ENCODE measurements at regions not wholly inside any gene's neighbourhood (a gene's known extent, or its start where the extent isn't known, plus 50 kb on each side); places are given as distances from the start of the nearest gene placed in this dataset.

DNA sequence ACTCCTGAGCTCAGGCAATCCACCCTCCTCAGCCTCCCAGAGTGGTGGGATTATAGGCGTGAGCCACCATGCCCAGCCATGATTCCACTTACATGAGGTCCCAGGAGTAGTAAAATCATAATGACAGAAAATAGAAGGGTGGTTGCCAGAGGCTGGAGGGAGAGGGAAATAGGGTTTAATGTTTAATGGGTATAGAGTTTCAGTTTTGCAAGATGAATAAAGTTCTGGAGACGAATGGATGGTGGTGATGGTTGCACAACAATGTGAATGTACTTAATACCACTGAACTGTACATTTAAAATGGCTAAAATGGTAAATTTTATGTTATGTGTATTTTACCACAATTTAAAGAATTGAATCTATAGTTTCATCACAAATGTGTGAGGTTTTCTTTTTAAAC lies 146.5 kb upstream of the ABCA1 start:
- TF ChIP-seq, protein P1, sequence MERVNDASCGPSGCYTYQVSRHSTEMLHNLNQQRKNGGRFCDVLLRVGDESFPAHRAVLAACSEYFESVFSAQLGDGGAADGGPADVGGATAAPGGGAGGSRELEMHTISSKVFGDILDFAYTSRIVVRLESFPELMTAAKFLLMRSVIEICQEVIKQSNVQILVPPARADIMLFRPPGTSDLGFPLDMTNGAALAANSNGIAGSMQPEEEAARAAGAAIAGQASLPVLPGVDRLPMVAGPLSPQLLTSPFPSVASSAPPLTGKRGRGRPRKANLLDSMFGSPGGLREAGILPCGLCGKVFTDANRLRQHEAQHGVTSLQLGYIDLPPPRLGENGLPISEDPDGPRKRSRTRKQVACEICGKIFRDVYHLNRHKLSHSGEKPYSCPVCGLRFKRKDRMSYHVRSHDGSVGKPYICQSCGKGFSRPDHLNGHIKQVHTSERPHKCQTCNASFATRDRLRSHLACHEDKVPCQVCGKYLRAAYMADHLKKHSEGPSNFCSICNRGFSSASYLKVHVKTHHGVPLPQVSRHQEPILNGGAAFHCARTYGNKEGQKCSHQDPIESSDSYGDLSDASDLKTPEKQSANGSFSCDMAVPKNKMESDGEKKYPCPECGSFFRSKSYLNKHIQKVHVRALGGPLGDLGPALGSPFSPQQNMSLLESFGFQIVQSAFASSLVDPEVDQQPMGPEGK (CRISPR knock-in tag; IDR thresholded peaks at IDR 0.05; ENCODE audit: borderline replicate concordance), result no peak
- TF ChIP-seq, protein P2, sequence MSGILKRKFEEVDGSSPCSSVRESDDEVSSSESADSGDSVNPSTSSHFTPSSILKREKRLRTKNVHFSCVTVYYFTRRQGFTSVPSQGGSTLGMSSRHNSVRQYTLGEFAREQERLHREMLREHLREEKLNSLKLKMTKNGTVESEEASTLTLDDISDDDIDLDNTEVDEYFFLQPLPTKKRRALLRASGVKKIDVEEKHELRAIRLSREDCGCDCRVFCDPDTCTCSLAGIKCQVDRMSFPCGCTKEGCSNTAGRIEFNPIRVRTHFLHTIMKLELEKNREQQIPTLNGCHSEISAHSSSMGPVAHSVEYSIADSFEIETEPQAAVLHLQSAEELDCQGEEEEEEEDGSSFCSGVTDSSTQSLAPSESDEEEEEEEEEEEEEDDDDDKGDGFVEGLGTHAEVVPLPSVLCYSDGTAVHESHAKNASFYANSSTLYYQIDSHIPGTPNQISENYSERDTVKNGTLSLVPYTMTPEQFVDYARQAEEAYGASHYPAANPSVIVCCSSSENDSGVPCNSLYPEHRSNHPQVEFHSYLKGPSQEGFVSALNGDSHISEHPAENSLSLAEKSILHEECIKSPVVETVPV (CRISPR knock-in tag; IDR thresholded peaks at IDR 0.05), result no peak
- TF ChIP-seq, protein P3, sequence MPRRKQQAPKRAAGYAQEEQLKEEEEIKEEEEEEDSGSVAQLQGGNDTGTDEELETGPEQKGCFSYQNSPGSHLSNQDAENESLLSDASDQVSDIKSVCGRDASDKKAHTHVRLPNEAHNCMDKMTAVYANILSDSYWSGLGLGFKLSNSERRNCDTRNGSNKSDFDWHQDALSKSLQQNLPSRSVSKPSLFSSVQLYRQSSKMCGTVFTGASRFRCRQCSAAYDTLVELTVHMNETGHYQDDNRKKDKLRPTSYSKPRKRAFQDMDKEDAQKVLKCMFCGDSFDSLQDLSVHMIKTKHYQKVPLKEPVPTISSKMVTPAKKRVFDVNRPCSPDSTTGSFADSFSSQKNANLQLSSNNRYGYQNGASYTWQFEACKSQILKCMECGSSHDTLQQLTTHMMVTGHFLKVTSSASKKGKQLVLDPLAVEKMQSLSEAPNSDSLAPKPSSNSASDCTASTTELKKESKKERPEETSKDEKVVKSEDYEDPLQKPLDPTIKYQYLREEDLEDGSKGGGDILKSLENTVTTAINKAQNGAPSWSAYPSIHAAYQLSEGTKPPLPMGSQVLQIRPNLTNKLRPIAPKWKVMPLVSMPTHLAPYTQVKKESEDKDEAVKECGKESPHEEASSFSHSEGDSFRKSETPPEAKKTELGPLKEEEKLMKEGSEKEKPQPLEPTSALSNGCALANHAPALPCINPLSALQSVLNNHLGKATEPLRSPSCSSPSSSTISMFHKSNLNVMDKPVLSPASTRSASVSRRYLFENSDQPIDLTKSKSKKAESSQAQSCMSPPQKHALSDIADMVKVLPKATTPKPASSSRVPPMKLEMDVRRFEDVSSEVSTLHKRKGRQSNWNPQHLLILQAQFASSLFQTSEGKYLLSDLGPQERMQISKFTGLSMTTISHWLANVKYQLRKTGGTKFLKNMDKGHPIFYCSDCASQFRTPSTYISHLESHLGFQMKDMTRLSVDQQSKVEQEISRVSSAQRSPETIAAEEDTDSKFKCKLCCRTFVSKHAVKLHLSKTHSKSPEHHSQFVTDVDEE (CRISPR knock-in tag; IDR thresholded peaks at IDR 0.05), result no peak
- TF ChIP-seq, protein P4, sequence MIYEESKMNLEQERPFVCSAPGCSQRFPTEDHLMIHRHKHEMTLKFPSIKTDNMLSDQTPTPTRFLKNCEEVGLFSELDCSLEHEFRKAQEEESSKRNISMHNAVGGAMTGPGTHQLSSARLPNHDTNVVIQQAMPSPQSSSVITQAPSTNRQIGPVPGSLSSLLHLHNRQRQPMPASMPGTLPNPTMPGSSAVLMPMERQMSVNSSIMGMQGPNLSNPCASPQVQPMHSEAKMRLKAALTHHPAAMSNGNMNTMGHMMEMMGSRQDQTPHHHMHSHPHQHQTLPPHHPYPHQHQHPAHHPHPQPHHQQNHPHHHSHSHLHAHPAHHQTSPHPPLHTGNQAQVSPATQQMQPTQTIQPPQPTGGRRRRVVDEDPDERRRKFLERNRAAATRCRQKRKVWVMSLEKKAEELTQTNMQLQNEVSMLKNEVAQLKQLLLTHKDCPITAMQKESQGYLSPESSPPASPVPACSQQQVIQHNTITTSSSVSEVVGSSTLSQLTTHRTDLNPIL (CRISPR knock-in tag; IDR thresholded peaks at IDR 0.05; ENCODE audit: low read depth), result no peak
- TF ChIP-seq OSR1 (CRISPR knock-in tag; IDR thresholded peaks at IDR 0.05) (no peak), SNAI2 (CRISPR knock-in tag; IDR thresholded peaks at IDR 0.05) (no peak), TOX (CRISPR knock-in tag; IDR thresholded peaks at IDR 0.05; ENCODE audit: borderline replicate concordance) (no peak), ESRRG (CRISPR knock-in tag; IDR thresholded peaks at IDR 0.05) (no peak), ZC3H10 (CRISPR knock-in tag; IDR thresholded peaks at IDR 0.05) (no peak), PPARA (CRISPR knock-in tag; IDR thresholded peaks at IDR 0.05; ENCODE audit: borderline replicate concordance) (no peak), ZNF565 (CRISPR knock-in tag; conservative IDR thresholded peaks at IDR 0.05; ENCODE audit: low read depth) (no peak)
- no peak for ATAC-seq

DNA sequence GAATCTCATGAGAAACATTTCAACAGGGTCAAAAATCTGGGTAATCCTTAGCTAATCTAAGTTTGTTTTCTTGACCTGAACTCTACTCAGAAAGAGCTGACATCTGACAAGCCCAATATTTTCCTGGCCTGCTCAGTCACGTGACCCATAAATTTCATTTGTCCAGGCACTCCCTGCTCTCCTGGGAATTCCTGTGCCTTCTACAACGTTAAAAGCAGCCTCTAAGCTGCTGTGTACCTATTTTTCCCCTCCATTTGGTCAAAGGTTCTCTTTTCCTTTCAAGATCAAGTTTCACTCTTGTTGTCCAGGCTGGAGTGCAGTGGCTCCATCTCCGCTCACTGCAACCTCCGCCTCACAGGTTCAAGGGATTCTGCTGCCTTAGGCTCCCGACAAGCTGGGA lies 148.8 kb upstream of the ABCA1 start:
- no peak for ATAC-seq
- TF ChIP-seq ZNF8 (CRISPR knock-in tag; IDR thresholded peaks at IDR 0.05) (no peak), ARNTL (CRISPR knock-in tag; IDR thresholded peaks at IDR 0.05; ENCODE audit: borderline replicate concordance, low read depth) (no peak), CSDC2 (CRISPR knock-in tag; IDR thresholded peaks at IDR 0.05) (no peak)

DNA sequence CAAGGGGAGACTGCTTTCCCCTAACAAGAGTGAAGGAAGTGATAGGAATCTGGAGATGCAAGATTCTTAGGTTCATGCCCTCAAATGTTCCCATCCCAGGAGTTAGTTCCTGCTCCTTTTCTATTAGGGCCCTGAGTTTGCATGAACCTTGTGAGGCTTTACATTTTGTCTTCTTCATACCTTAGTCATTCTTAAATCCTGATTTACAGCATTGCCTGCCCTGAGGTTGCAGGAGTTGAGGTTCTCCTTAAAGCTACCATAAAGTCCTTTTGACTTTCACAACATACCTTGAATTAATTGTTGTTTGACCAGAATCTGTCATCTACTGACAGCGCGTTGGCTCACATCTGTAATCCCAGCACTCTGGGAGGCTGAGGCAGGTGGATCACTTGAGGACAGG lies 151.5 kb upstream of the ABCA1 start:
- no peak for ATAC-seq
- TF ChIP-seq PPARA (CRISPR knock-in tag; IDR thresholded peaks at IDR 0.05; ENCODE audit: borderline replicate concordance) (no peak), ZFP30 (CRISPR knock-in tag; IDR thresholded peaks at IDR 0.05) (no peak), GLIS3 (CRISPR knock-in tag; IDR thresholded peaks at IDR 0.05) (no peak), ZC3H10 (CRISPR knock-in tag; IDR thresholded peaks at IDR 0.05) (no peak)

DNA sequence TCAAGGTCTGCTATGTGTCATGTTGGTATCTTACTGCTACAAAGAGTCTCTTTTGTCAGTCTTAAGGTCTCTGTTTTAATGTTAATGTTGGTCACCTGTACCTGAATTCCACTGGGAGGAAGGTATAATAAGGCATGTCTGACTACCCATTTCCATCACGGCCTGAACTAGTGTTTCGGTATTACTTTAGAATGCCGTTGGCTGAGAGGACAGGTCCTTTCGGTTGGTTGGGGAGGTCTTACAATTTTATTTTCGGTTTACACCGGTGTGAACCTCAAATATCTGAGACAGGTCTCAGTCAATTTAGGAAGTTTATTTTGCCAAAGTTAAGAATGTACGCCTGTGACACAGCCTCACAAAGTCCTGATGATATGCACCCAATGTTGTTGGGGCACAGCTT lies 154.9 kb upstream of the ABCA1 start:
- no peak for ATAC-seq
- no peak for TF ChIP-seq ZNF565 (CRISPR knock-in tag; conservative IDR thresholded peaks at IDR 0.05; ENCODE audit: low read depth)
- TF ChIP-seq, protein P5, sequence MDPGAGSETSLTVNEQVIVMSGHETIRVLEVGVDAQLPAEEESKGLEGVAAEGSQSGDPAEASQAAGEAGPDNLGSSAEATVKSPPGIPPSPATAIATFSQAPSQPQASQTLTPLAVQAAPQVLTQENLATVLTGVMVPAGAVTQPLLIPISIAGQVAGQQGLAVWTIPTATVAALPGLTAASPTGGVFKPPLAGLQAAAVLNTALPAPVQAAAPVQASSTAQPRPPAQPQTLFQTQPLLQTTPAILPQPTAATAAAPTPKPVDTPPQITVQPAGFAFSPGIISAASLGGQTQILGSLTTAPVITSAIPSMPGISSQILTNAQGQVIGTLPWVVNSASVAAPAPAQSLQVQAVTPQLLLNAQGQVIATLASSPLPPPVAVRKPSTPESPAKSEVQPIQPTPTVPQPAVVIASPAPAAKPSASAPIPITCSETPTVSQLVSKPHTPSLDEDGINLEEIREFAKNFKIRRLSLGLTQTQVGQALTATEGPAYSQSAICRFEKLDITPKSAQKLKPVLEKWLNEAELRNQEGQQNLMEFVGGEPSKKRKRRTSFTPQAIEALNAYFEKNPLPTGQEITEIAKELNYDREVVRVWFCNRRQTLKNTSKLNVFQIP (CRISPR knock-in tag; IDR thresholded peaks at IDR 0.05; ENCODE audit: borderline replicate concordance, low read depth), result no peak
- no peak for TF ChIP-seq SNAI2 (CRISPR knock-in tag; IDR thresholded peaks at IDR 0.05)
- no peak for TF ChIP-seq ZC3H10 (CRISPR knock-in tag; IDR thresholded peaks at IDR 0.05)
- TF ChIP-seq, protein P1 (CRISPR knock-in tag; IDR thresholded peaks at IDR 0.05; ENCODE audit: borderline replicate concordance), result no peak
- no peak for TF ChIP-seq TCF4 (CRISPR knock-in tag; IDR thresholded peaks at IDR 0.05; ENCODE audit: borderline replicate concordance)
- no peak for TF ChIP-seq ESRRG (CRISPR knock-in tag; IDR thresholded peaks at IDR 0.05)
- TF ChIP-seq RARB (CRISPR knock-in tag; IDR thresholded peaks at IDR 0.05), result no peak
- no peak for TF ChIP-seq CSDC2 (CRISPR knock-in tag; IDR thresholded peaks at IDR 0.05)
- TF ChIP-seq, protein P2 (CRISPR knock-in tag; IDR thresholded peaks at IDR 0.05), result no peak
- no peak for TF ChIP-seq OSR1 (CRISPR knock-in tag; IDR thresholded peaks at IDR 0.05)
- no peak for TF ChIP-seq ARNTL (CRISPR knock-in tag; IDR thresholded peaks at IDR 0.05; ENCODE audit: borderline replicate concordance, low read depth)
- no peak for TF ChIP-seq ZNF70 (CRISPR knock-in tag; IDR thresholded peaks at IDR 0.05)
- TF ChIP-seq BACH2 (CRISPR knock-in tag; IDR thresholded peaks at IDR 0.05; ENCODE audit: borderline replicate concordance), result no peak
